Esophagus muscularis mucosa (tissue), 4 donors: ENCODE measurements at regions not wholly inside any gene's neighbourhood (a gene's known extent, or its start where the extent isn't known, plus 50 kb on each side); places are given as distances from the start of the nearest gene placed in this dataset.
A peak's percentile ranks its signal among the peaks of the same experiment; 100 is the strongest.

ENCODE experiments used
- DNase-seq: peaks from one replicate; pipeline ENCODE4 v3.0.0-alpha.2; 2017; ENCODE audit errors: extremely low spot score
- H3K27ac ChIP-seq, 4 donors: fragments of 200-600 bp; sonication (generic); replicated peaks in 1 of 4; 1 replicate in 3 of 4; 2 replicates in 1 of 4; pipeline ENCODE4 v1.5.1; 2016 to 2019; ENCODE audit warnings: mild to moderate bottlenecking in 1 of 4
- H3K27me3 ChIP-seq, 4 donors: fragments of 200-600 bp; sonication (generic); one replicate each; pipeline versions ENCODE4 v1.5.1 to v1.6.0; 2016 to 2019
- H3K36me3 ChIP-seq, 4 donors: fragments of 200-600 bp; sonication (generic); one replicate each; pipeline ENCODE4 v1.5.1; 2016 to 2019
- H3K4me1 ChIP-seq, 4 donors: fragments of 200-600 bp; sonication (generic); one replicate each; pipeline ENCODE4 v1.5.1; 2016 to 2019
- H3K4me3 ChIP-seq, 4 donors: fragments of 200-600 bp; sonication (generic); 1 replicate in 2 of 4; 2 replicates in 2 of 4; pipeline ENCODE4 v1.5.1; 2016 to 2019; ENCODE audit warnings: mild to moderate bottlenecking in 4 of 4, moderate library complexity in 1 of 4
- H3K9me3 ChIP-seq, 4 donors: fragments of 200-600 bp; sonication (generic); 1 replicate in 3 of 4; 2 replicates in 1 of 4; pipeline ENCODE4 v1.5.1; 2016 to 2019
- EP300 ChIP-seq: sonication (generic); formaldehyde crosslinking; IDR thresholded peaks from one replicate; pipeline ENCODE4 v1.6.1; 2017; ENCODE audit warnings: antibody characterized with exemption
- POLR2A ChIP-seq: fragments of 450-650 bp; IDR thresholded peaks from one replicate; pipeline ENCODE4 v1.6.1; 2017; ENCODE audit warnings: antibody characterized with exemption, moderate library complexity, mild to moderate bottlenecking, low read depth
- POLR2AphosphoS5 ChIP-seq, 2 donors: sonication (generic); formaldehyde crosslinking; IDR thresholded peaks; one replicate each; pipeline ENCODE4 v1.6.1; 2017; ENCODE audit warnings: antibody characterized with exemption in 2 of 2
- WGBS: methylation state at CpG from one replicate; pipeline ENCODE4 v1.1.5; 2018; 5-methylcytosine and 5-hydroxymethylcytosine counted together
- intact Hi-C: fragments of 100-400 bp; cut with DNase I; formaldehyde crosslinking; loops from one replicate; pipeline ENCODE4 v1.15.1; 2023
- TF ChIP-seq, protein P1 (sequence below), 3 experiments: fragments of 200-600 bp in 2 of 3; fragments of 450-650 bp in 1 of 3; sonication (generic) in 2 of 3; IDR thresholded peaks; one replicate each; pipeline ENCODE4 v1.5.1; 2017 to 2019; ENCODE audit warnings: antibody characterized with exemption in 3 of 3, mild to moderate bottlenecking in 2 of 3, moderate library complexity in 1 of 3

DNA sequence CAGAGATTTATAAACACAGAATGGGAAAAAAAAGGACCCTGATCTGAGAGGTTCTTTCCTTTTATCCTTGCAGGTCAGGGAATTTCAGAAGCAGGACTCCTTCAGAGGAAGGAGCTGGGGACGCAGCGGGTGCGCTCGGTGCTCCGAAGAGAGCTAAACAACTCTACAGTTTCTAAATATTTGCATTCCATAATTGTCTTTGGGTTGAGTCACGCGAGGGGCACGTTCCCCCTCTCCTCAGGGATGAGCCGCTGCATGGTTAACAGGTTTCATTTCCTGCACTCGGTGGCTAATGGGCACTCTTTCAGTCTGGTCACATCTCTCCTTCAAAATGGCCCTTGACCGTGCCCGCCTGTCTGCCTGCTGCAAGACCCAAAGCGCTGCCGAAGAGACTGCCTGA lies 165.0 kb upstream of the HMHB1 start:
- intact Hi-C loops: no loop called here
- no peak overlapping the region for H3K4me3 ChIP-seq
- WGBS: 78% methylated on average over 14 of the region's 14 CpGs
- H3K9me3 ChIP-seq: no peaks in the 10 kb centered on the region
- peak; percentile 26 for DNase-seq
- no peaks in the 10 kb centered on the region for H3K36me3 ChIP-seq
- H3K27me3 ChIP-seq: no peaks in the 10 kb centered on the region
- no peak overlapping the region for H3K27ac ChIP-seq
- TF ChIP-seq, protein P1, sequence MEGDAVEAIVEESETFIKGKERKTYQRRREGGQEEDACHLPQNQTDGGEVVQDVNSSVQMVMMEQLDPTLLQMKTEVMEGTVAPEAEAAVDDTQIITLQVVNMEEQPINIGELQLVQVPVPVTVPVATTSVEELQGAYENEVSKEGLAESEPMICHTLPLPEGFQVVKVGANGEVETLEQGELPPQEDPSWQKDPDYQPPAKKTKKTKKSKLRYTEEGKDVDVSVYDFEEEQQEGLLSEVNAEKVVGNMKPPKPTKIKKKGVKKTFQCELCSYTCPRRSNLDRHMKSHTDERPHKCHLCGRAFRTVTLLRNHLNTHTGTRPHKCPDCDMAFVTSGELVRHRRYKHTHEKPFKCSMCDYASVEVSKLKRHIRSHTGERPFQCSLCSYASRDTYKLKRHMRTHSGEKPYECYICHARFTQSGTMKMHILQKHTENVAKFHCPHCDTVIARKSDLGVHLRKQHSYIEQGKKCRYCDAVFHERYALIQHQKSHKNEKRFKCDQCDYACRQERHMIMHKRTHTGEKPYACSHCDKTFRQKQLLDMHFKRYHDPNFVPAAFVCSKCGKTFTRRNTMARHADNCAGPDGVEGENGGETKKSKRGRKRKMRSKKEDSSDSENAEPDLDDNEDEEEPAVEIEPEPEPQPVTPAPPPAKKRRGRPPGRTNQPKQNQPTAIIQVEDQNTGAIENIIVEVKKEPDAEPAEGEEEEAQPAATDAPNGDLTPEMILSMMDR (IDR thresholded peaks at IDR 0.05): no peak
- TF ChIP-seq POLR2AphosphoS5 (IDR thresholded peaks at IDR 0.05) (no peak), POLR2A (no peak), EP300 (no peak)
- peaks cover 0 to 14% (median 9%) of the 10 kb centered on the region in 4 donors for H3K4me1 ChIP-seq

DNA sequence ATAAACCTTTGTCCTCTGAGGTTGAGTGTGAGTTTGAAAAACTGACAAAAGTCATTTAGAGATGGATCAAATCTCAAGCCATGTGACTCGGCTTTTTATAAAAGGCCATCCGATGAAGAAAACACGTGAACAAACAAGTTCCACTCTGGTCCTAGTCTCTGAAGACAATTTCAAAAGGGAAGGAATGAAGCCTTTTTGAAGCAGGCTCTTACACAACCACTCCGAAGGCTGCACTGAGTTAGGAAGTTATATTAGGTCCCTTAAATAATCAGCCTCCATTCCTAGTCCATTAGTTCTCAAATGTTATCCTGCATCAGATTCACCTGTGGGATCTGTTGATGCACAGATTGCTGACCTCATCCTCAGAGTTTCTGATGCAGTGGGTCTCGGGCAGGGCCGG lies 166.6 kb upstream of the HMHB1 start:
- TF ChIP-seq POLR2AphosphoS5 (IDR thresholded peaks at IDR 0.05) (no peak), POLR2A (no peak)
- Histone ChIP-seq H3K27me3 (no peaks in the 10 kb centered on the region), H3K27ac (no peak overlapping the region), H3K4me1 (peaks cover 0 to 11% (median 6%) of the 10 kb centered on the region in 4 donors), H3K4me3 (no peak overlapping the region), H3K9me3 (no peaks in the 10 kb centered on the region), H3K36me3 (no peaks in the 10 kb centered on the region)
- DNase-seq: peak; percentile 7
- intact Hi-C loops: no loop called here
- WGBS: 92% methylated on average over 6 of the region's 6 CpGs

DNA sequence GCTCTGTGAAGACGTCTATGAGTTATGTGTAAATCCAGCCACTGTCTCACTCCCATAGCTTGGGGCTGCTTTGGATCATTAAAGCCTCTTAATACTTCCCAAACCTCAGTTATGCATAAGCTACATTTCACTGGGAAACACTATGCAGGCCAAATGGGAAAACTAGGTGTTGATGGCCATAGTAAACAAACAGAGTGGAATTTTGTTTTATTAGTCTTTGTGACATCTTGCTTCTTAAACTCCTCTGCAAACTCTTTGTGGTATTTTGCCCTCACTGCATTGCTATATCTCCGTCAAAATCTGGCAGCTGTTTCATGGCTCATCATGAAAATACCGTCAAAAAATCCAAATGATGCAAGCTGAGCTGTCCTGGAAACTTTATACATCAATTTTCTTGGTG lies 167.2 kb upstream of the HMHB1 start:
- Histone ChIP-seq H3K4me1 (peaks cover 0 to 4% (median 2%) of the 10 kb centered on the region in 4 donors), H3K4me3 (no peak overlapping the region), H3K9me3 (no peaks in the 10 kb centered on the region), H3K27ac (no peak overlapping the region), H3K36me3 (no peaks in the 10 kb centered on the region), H3K27me3 (no peaks in the 10 kb centered on the region)
- 88% methylated on average over 3 of the region's 3 CpGs for WGBS
- DNase-seq: peak; percentile 47
- intact Hi-C loops: no loop called here
- TF ChIP-seq POLR2A (no peak), POLR2AphosphoS5 (IDR thresholded peaks at IDR 0.05) (no peak), EP300 (no peak)
- TF ChIP-seq, protein P1 (IDR thresholded peaks at IDR 0.05): no peak

DNA sequence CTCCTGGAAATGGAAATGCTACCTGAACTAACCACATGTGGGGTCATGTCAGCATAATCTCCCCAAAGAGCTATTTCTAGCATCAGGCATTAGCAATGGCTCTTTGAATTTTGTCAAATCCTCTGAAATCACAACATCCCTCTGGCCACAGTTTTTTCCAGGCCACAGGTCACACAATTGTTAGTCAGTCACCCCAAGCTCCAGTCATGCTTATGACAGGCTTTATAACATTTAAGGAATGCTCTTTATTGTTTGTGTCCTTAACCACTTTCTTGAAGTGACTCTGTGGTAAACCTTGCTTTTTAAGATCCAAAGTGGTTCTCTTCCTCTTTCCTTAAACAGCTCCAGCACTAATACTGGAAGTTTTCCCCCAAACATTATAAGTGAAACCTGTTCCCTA lies 169.2 kb upstream of the HMHB1 start:
- Histone ChIP-seq H3K9me3 (no peaks in the 10 kb centered on the region), H3K27ac (no peak overlapping the region), H3K36me3 (no peaks in the 10 kb centered on the region), H3K4me3 (no peak overlapping the region), H3K4me1 (peaks cover 0 to under 1% (median 0%) of the 10 kb centered on the region in 4 donors), H3K27me3 (no peaks in the 10 kb centered on the region)
- no peak for TF ChIP-seq POLR2A
- TF ChIP-seq EP300: no peak
- TF ChIP-seq, protein P1 (IDR thresholded peaks at IDR 0.05): no peak
- no peak for TF ChIP-seq POLR2AphosphoS5 (IDR thresholded peaks at IDR 0.05)
- intact Hi-C loops: no loop called here
- peak; percentile 47 for DNase-seq

DNA sequence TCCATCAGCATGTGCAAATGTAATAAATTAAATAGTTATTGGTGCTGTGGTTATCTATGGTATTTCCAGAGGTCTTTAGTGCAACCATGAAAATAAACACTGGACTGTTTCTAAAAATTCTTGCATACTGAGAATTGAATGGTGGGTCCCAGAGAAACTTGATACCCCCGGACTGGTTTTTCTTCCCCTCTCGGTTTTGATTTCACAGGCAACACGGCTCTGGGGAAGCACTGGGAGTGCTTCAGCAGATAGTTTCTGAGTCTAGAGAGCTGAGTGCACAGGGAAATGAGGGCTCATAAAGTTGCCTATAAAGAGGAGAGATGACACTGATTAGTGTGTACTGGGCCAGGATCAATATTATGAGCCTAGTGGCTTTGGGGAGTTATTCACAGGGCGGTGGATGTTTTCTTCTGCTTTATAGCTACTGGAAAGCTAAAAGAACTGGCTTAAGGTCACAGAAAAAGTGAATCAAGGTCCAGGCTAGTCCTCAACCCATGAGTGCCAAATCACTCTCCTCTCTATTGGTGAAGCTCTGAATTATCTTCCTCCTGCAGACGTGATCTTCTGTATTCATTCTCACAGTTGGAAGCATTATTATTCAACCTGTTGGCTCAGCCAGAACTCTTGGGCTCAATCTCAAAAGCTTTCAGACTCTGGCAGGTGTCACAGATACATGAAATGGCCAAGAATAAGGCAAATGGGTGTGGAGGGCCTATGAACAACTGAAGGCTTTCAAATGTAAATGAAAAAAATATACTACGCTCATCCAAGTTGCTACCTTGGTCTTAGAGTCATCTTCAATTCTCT lies 170.2 kb upstream of the HMHB1 start:
- Histone ChIP-seq H3K27me3 (no peaks in the 10 kb centered on the region), H3K27ac (no peak overlapping the region), H3K36me3 (no peaks in the 10 kb centered on the region), H3K4me3 (no peak overlapping the region), H3K9me3 (no peaks in the 10 kb centered on the region), H3K4me1 (peaks cover 0 to 11% (median 3%) of the 10 kb centered on the region in 4 donors)
- WGBS: 77% methylated on average over 6 of the region's 6 CpGs
- intact Hi-C loops: no loop called here
- peak; percentile 29 for DNase-seq
- TF ChIP-seq POLR2AphosphoS5 (IDR thresholded peaks at IDR 0.05) (no peak), POLR2A (no peak), EP300 (no peak)
- TF ChIP-seq, protein P1 (IDR thresholded peaks at IDR 0.05): no peak
